ENCODE measurements at regions not wholly inside any gene's neighbourhood (a gene's known extent, or its start where the extent isn't known, plus 50 kb on each side); places are given as distances from the start of the nearest gene placed in this dataset.

- DNase-seq (ENCODE audit: low read depth) = no peak
- no peak overlapping the region for H3K4me3 ChIP-seq (ENCODE audit: control insufficient read depth, low read depth, low read length)
- TF ChIP-seq CTCF (IDR thresholded peaks at IDR 0.05; ENCODE audit: control insufficient read depth, insufficient read depth, low read depth, low read length, missing control alignments) = no peak
These were observed 224.9 kb upstream of the ZNF717 start for GRCh38 chr3:76010252-76010651.

- DNase-seq (ENCODE audit: low read depth) = no peak
- no peak overlapping the region for H3K4me3 ChIP-seq (ENCODE audit: control insufficient read depth, low read depth, low read length)
- TF ChIP-seq CTCF (IDR thresholded peaks at IDR 0.05; ENCODE audit: control insufficient read depth, insufficient read depth, low read depth, low read length, missing control alignments) = no peak
These were observed 225.8 kb upstream of the ZNF717 start for GRCh38 chr3:76011121-76011520.

- no peak for TF ChIP-seq CTCF (IDR thresholded peaks at IDR 0.05; ENCODE audit: control insufficient read depth, insufficient read depth, low read depth, low read length, missing control alignments)
- DNase-seq (ENCODE audit: low read depth) = no peak
- H3K4me3 ChIP-seq (ENCODE audit: control insufficient read depth, low read depth, low read length) = no peak overlapping the region
These were observed 230.1 kb upstream of the ZNF717 start for GRCh38 chr3:76015496-76015895.

- TF ChIP-seq CTCF (IDR thresholded peaks at IDR 0.05; ENCODE audit: control insufficient read depth, insufficient read depth, low read depth, low read length, missing control alignments) = no peak
- H3K4me3 ChIP-seq (ENCODE audit: control insufficient read depth, low read depth, low read length) = no peak overlapping the region
- DNase-seq (ENCODE audit: low read depth) = no peak
These were observed 230.8 kb upstream of the ZNF717 start for GRCh38 chr3:76016111-76016510.

GRCh38 chr3:76016769-76017439 is 231.6 kb upstream of the ZNF717 start:
- no peak for DNase-seq (ENCODE audit: low read depth)
- no peak for TF ChIP-seq CTCF (IDR thresholded peaks at IDR 0.05; ENCODE audit: control insufficient read depth, insufficient read depth, low read depth, low read length, missing control alignments)
- H3K4me3 ChIP-seq (ENCODE audit: control insufficient read depth, low read depth, low read length) = no peak overlapping the region

- TF ChIP-seq CTCF (IDR thresholded peaks at IDR 0.05; ENCODE audit: control insufficient read depth, insufficient read depth, low read depth, low read length, missing control alignments) = no peak
- no peak for DNase-seq (ENCODE audit: low read depth)
- H3K4me3 ChIP-seq (ENCODE audit: control insufficient read depth, low read depth, low read length) = no peak overlapping the region
These were observed 236.0 kb upstream of the ZNF717 start for GRCh38 chr3:76021376-76021775.
